ENCODE measurements at regions not wholly inside any gene's neighbourhood (a gene's known extent, or its start where the extent isn't known, plus 50 kb on each side); places are given as distances from the start of the nearest gene placed in this dataset.

DNA sequence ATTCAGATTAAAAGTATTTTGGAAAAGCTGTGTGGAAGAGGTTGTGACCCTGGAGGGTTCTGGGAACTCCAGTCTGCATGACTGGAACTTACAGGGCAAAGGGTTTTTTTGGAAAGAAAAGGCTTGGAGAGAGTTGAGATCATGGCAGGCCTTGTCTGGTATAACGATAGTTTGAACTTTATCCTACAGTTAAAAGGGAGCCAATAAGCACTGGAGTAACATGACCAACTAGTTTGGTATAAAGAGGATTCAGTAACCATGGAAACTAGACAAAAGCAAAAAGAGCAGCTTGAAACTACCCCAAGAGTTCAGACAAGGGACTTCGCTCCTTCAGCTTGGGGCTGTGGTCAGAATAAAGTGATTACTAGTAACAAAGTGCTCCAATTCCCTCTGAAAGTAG is 151.2 kb upstream of the TMCO5A start:
- ATAC-seq (no peak), DNase-seq (ENCODE audit: low spot score in 2 of 2) (no peak)
- Mint-ChIP-seq H3K27ac (no peak overlapping the region), H3K36me3 (no peaks in the 10 kb centered on the region), H3K4me3 (no peak overlapping the region), H3K9me3 (no peaks in the 10 kb centered on the region), H3K4me1 (no peaks in the 10 kb centered on the region)

DNA sequence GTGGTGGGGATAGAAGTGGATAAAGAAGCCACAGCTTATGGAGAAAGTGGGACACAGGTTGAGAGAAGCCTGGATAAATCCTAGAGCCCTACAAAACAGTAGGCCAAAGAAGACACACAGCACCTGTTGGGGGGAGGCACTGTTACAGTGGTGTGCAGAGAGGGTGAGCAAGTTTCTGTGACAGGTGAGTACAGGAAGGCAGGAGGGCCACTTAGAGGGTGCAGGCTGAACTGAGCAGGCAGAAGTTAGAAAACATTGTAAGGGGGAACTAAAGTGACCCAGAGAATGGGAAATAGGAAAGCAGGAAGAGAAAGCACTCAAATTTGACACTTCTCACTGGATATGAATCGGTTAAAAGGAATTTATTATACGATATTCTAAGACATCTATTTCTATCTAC is 146.1 kb upstream of the TMCO5A start:
- H3K4me3 Mint-ChIP-seq: no peak overlapping the region
- no peak for ATAC-seq
- no peaks in the 10 kb centered on the region for H3K4me1 Mint-ChIP-seq
- no peaks in the 10 kb centered on the region for H3K9me3 Mint-ChIP-seq
- H3K36me3 Mint-ChIP-seq: no peaks in the 10 kb centered on the region
- H3K27ac Mint-ChIP-seq: no peak overlapping the region
- no peak for DNase-seq (ENCODE audit: low spot score in 2 of 2)

DNA sequence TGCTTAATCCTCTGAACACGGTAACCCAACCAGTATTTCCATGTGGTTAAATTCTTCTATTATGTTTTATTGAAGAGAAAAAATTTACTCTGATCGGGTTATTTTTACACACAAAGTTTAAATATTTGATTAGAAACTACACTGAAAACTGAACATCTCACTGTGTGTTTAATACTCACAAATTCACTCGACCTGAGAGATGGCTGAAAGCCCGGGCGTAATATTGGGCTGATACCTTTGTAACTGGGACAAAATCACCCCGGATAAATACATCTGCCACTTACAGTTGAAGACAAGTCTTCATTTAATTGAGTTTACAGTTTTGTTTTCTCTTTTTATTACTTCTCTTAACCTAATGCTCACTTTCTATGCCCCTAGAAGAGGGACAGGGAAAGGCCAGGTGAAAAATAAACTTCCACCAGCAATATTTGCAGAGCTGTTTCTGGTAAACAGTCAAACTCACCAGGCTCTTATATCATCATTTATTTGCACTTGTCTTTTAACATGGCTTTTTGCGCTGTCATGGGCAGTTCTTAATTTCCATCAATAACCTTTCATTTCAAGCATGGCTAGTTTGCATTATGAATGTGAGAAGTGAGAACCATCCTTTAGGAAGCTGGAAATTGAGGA is 145.6 kb upstream of the TMCO5A start:
- no peak overlapping the region for H3K27ac Mint-ChIP-seq
- ATAC-seq (no peak), DNase-seq (ENCODE audit: low spot score in 2 of 2) (no peak)
- no peaks in the 10 kb centered on the region for H3K36me3 Mint-ChIP-seq
- H3K4me3 Mint-ChIP-seq: no peak overlapping the region
- H3K4me1 Mint-ChIP-seq: no peaks in the 10 kb centered on the region
- no peaks in the 10 kb centered on the region for H3K9me3 Mint-ChIP-seq

DNA sequence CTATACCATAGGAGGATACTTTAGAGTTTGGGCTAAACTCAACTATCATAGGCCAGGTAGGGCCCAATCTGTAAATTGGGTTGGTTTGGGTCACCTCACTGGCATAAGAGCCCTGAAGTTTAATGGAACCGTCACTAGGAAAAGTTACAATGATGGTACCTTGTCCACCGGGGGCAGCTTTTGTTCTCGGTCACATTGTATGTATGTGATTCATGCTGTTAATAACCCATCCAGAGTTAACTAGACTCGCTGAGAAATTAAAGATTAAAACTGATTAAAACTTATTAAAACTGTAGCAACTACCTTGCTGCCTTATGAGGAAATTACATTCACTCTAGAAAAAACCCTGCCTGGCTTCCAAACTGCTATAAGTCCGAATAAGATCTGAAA is 145.0 kb upstream of the TMCO5A start:
- ATAC-seq (no peak), DNase-seq (ENCODE audit: low spot score in 2 of 2) (no peak)
- no peak overlapping the region for H3K27ac Mint-ChIP-seq
- H3K36me3 Mint-ChIP-seq: no peaks in the 10 kb centered on the region
- H3K9me3 Mint-ChIP-seq: no peaks in the 10 kb centered on the region
- no peak overlapping the region for H3K4me3 Mint-ChIP-seq
- H3K4me1 Mint-ChIP-seq: no peaks in the 10 kb centered on the region

DNA sequence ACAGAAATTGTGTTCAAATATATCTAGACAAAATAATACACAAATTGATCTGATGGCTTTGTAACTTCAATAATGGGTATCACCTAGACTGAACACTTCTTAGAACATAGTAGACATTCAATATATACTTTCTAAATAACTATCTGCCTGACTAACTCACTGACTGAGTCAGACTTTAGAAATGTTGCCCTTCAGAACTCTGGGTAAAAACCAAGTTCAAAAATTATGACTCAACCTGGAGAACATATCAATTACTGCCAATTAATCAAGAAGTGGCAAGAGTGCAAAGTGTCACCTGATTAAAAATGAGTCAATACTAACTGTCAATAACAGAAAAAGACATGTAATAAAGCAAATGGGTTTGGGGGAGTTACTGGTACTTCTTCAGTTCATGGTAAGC is 144.6 kb upstream of the TMCO5A start:
- peak; percentile 56 for ATAC-seq
- H3K36me3 Mint-ChIP-seq: no peaks in the 10 kb centered on the region
- H3K4me3 Mint-ChIP-seq: no peak overlapping the region
- no peaks in the 10 kb centered on the region for H3K4me1 Mint-ChIP-seq
- no peak overlapping the region for H3K27ac Mint-ChIP-seq
- no peak for DNase-seq (ENCODE audit: low spot score in 2 of 2)
- H3K9me3 Mint-ChIP-seq: no peaks in the 10 kb centered on the region

DNA sequence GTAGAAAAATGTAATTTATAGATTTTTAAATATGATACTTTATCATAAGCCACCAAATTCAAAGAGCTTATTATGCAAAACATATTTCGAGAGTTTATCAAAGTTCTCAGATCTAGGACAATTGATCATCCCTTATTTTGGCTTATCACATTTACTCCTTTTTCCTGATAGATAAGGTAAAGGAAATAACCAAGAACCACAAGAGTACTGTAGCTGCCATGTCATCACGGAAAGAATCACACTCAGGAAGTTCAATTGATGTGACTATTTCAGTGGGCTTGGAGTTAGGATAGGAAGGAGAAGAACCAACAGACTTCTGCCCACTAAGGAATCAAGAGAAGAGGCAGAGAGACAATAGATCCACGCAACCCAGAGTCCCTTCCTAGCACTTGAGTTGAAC is 142.7 kb upstream of the TMCO5A start:
- Mint-ChIP-seq H3K9me3 (no peaks in the 10 kb centered on the region), H3K4me1 (no peaks in the 10 kb centered on the region), H3K27ac (no peak overlapping the region), H3K36me3 (no peaks in the 10 kb centered on the region), H3K4me3 (no peak overlapping the region)
- ATAC-seq: no peak
- DNase-seq (ENCODE audit: low spot score in 2 of 2): no peak

DNA sequence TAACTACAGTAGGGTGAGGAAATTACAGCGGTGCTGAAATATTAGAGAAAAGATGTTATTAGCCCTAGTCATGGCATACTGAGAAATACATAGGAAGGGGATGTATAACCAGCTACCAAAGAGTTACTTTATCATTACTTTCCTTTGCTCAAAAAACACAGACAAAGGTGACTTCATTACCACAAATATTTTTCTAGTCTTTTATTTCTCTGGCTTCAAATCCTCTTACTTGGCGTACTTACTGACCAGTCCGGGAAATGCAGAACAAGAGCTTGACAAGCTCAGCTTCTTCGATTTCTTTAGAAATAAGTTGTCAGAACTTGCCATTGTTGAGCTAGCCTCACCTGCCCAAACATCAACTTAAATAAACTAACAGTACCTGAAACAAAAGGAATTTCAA is 142.1 kb upstream of the TMCO5A start:
- no peak overlapping the region for H3K27ac Mint-ChIP-seq
- ATAC-seq (no peak), DNase-seq (ENCODE audit: low spot score in 2 of 2) (no peak)
- no peaks in the 10 kb centered on the region for H3K36me3 Mint-ChIP-seq
- H3K4me3 Mint-ChIP-seq: no peak overlapping the region
- H3K9me3 Mint-ChIP-seq: no peaks in the 10 kb centered on the region
- no peaks in the 10 kb centered on the region for H3K4me1 Mint-ChIP-seq

DNA sequence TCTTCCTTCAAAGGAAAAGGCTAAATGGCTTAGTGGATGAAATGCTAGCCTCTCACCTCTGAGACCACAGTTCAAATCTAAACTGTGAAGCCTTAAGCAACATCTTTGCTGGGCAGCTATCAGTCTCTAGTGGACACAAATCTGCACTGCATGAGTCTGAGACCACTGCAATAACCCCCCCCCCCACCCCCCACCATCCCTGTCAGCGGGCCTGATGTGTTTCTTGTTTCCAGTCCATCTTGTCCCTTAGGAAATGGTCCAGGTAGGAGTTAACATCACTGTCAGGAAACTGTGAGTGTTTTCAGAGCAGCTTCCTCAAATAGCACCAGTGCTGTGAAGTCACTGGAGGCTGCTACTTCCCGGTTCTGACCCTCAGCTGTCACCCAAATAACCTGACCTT is 140.6 kb upstream of the TMCO5A start:
- Mint-ChIP-seq H3K36me3 (no peaks in the 10 kb centered on the region), H3K9me3 (no peaks in the 10 kb centered on the region), H3K4me1 (no peaks in the 10 kb centered on the region), H3K4me3 (no peak overlapping the region), H3K27ac (no peak overlapping the region)
- DNase-seq (ENCODE audit: low spot score in 2 of 2) (no peak), ATAC-seq (no peak)

DNA sequence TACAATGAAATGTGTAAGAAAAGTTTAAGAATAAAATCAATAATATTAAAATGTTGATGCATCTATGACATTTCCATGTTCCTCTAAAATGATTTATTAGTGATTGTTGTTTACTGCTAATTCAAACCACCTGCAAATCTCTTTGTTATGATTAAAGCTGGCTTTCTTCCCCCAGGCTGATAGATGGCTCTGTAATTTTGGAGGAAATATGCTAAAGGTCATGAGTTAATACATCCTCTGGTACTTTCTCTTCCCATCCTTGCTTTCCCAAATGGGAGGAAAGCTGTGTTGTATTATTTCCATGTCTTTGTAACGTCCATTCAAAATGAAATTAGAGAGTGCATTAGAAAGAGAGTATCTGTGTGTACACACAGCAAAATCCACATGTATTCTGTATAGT is 139.5 kb upstream of the TMCO5A start:
- ATAC-seq: no peak
- Mint-ChIP-seq H3K27ac (no peak overlapping the region), H3K9me3 (no peaks in the 10 kb centered on the region), H3K36me3 (no peaks in the 10 kb centered on the region), H3K4me1 (no peaks in the 10 kb centered on the region), H3K4me3 (no peak overlapping the region)
- DNase-seq (ENCODE audit: low spot score in 2 of 2): no peak

DNA sequence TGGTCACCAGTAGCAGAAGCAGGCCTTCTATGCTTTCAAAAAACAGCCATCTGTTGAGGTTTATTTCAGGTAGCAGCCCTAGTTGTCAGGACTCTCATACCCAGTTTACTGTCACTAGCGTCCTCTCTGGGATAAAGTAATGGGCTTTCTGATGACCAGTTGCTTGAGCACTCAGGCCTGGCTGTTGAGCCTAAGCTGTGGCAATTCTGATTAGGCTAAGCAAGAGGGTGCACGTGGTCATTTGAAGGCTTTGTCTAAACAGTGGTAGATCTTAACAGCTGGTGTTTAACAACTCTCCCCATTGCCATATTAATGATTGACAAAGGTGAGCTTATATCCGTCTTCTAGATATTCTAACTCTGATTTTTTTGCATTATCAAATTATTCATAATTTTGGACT is 132.9 kb upstream of the TMCO5A start:
- no peak overlapping the region for H3K27ac Mint-ChIP-seq
- H3K4me1 Mint-ChIP-seq: no peaks in the 10 kb centered on the region
- no peaks in the 10 kb centered on the region for H3K36me3 Mint-ChIP-seq
- DNase-seq (ENCODE audit: low spot score in 2 of 2): no peak
- no peak for ATAC-seq
- no peak overlapping the region for H3K4me3 Mint-ChIP-seq
- H3K9me3 Mint-ChIP-seq: no peaks in the 10 kb centered on the region

DNA sequence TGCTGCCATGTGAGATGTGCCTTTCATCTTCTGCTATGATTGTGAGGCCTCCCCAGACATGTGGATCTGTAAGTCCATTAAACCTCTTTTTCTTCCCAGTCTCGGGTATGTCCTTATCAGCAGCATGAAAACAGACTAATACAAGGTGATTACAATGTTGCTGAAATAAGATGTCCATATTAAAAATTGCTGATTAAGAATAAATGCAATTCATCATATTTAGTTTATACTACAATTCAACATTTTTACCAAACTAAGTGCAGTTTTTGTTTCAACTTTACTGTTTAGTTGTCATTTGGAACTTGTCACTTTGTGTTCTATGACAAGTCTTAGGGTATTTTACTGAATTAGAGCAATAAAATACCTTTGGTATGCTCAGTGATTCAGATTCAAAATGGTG is 127.6 kb upstream of the TMCO5A start:
- no peak for ATAC-seq
- Mint-ChIP-seq H3K4me3 (no peak overlapping the region), H3K36me3 (no peaks in the 10 kb centered on the region), H3K27ac (no peak overlapping the region), H3K9me3 (no peaks in the 10 kb centered on the region), H3K4me1 (no peaks in the 10 kb centered on the region)
- DNase-seq (ENCODE audit: low spot score in 2 of 2): no peak

DNA sequence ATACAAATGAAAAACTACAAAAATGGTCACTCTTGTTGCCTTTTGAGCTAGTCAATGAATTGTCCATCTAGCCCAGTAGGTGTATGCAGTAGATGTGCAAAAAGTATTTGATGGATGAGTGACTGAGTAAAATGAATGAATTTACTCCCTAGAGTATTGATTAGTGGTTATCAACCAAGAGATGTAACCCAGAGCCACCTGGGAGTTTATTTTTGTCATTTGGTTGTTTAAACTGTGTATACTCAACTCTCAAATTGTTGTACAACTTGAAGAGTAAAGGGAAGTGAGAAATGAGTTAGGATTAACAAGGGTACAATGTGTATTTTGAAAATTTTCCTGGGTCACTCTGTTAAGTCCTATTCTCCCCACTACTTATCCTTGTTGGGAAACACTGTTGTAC is 124.1 kb upstream of the TMCO5A start:
- H3K27ac Mint-ChIP-seq: no peak overlapping the region

DNA sequence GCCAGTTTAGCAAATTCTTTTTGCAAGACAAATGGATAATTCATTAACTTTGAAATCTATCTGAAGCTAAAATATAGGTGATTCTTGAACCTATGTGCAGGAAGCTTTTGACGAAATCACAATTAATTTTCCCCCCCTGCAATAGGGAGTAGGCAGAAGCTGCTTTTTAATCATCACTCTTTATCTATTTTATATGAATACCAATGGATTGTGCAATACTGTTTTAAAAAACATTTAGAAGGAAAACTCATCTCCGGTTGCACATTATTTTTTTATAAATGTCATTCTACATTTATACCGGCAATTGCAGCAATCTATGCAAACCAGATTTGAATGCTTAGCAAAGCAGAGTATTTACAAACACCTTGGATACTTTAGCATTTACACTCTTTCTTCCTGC is 121.1 kb upstream of the TMCO5A start:
- no peak for DNase-seq (ENCODE audit: low spot score in 2 of 2)
- Mint-ChIP-seq H3K36me3 (no peaks in the 10 kb centered on the region), H3K27ac (no peak overlapping the region), H3K9me3 (no peaks in the 10 kb centered on the region), H3K4me3 (no peak overlapping the region), H3K4me1 (no peaks in the 10 kb centered on the region)
- ATAC-seq: no peak

More for the DNA sequence above, 124.1 kb upstream of the TMCO5A start:
- no peaks in the 10 kb centered on the region for H3K4me1 Mint-ChIP-seq
- H3K4me3 Mint-ChIP-seq: no peak overlapping the region
- no peaks in the 10 kb centered on the region for H3K9me3 Mint-ChIP-seq
- H3K36me3 Mint-ChIP-seq: no peaks in the 10 kb centered on the region
- no peak for DNase-seq (ENCODE audit: low spot score in 2 of 2)
- no peak for ATAC-seq

DNA sequence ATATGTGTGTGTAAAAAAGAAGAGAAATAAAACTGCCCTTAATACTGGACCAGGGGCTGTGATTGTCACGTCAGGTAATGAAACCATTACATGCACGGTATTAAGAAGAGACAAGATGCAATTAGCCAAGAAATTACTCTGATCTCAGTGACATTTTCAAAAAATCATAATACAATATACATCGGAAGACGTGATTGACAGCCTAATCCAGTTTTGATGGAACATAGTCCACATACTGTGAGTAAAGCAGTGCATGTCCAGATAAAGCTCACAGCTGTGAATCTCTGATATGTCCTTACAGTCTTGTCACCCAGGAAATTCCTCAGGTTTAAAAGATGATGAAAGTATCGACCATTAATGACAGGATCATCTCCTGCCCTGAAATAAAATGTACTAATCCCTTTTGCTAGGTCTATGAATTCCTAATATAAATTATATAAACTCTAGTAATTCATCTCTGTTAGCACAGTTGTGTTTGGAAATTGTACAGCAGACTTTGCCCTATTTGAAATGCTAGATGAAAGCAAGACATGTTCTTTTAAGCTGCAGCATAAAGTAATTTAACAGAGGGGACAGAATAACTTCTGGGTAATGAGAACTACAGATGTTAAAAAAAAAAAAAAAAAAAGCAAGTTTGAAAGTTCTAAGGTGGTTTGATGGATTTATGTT is 119.5 kb upstream of the TMCO5A start:
- no peaks in the 10 kb centered on the region for H3K36me3 Mint-ChIP-seq
- H3K4me1 Mint-ChIP-seq: no peaks in the 10 kb centered on the region
- DNase-seq (ENCODE audit: low spot score in 2 of 2) (no peak), ATAC-seq (no peak)
- no peaks in the 10 kb centered on the region for H3K9me3 Mint-ChIP-seq
- H3K4me3 Mint-ChIP-seq: no peak overlapping the region
- no peak overlapping the region for H3K27ac Mint-ChIP-seq

DNA sequence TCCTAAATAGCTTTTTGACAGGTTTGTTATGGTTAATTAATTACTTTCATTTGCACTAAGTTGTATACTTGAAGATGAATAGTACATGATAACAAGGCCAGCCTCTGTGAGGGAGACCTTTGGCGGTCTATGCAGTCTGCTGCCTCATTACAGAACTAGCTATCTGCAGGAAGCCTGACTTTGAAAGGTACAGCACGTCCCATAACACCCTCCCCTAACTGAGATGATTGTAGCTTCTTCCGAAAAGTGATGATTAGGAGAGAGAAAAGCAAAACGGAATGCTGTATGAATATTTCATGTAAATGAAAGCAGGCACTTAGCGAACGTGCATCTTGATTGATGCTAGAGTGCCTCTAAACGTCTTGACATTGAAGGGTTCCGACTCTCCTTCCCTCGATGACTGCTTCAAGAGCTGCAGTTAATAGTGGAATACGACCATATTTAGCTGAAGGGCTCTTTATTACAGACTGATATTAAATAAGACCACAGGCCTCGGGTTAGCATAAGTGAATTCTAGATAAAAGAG is 116.2 kb upstream of the TMCO5A start:
- Mint-ChIP-seq H3K36me3 (no peaks in the 10 kb centered on the region), H3K4me3 (no peak overlapping the region), H3K4me1 (no peaks in the 10 kb centered on the region), H3K9me3 (no peaks in the 10 kb centered on the region), H3K27ac (no peak overlapping the region)
- DNase-seq (ENCODE audit: low spot score in 2 of 2): no peak
- no peak for ATAC-seq

DNA sequence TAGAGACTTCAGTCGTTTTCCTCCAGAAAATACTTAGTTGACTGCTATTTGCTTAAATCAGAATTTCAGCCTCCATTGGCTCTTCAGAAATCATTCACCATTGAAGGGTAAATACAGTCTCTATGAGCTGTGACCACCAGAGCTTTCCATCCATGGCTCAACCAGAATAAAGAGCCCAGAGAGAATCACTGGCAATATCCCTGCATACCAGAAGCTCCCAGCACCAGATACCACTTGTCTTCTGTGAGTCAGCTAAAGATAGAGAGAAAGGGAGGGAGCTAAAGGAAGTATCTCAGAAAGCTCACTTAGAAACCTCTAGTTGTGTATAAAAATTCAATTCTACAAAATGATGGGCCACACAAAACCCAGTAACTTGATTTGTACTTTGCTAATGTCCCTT is 115.2 kb upstream of the TMCO5A start:
- H3K4me1 Mint-ChIP-seq: no peaks in the 10 kb centered on the region
- H3K27ac Mint-ChIP-seq: no peak overlapping the region
- no peak for DNase-seq (ENCODE audit: low spot score in 2 of 2)
- no peaks in the 10 kb centered on the region for H3K9me3 Mint-ChIP-seq
- no peaks in the 10 kb centered on the region for H3K36me3 Mint-ChIP-seq
- no peak overlapping the region for H3K4me3 Mint-ChIP-seq
- ATAC-seq: no peak

Data from stimulated activated effector memory CD8-positive, alpha-beta T cell treated with anti-CD3 and anti-CD28 coated beads, Interleukin-12 subunit alpha, Interleukin-12 subunit beta, amount 100 ng/mL, for 72 hours (primary cell).